ENCODE measurements at regions not wholly inside any gene's neighbourhood (a gene's known extent, or its start where the extent isn't known, plus 50 kb on each side); places are given as distances from the start of the nearest gene placed in this dataset.

- H2AFZ ChIP-seq (replicated peaks; ENCODE audit: low read length, poor library complexity), result peak overlapping the region; percentile 33
- no peak overlapping the region for H2AK5ac ChIP-seq (ENCODE audit: low read depth, low read length)
- no peaks in the 10 kb centered on the region for H3K9me3 ChIP-seq (ENCODE audit: control insufficient read depth, insufficient read depth, low read length)
- H3K79me1 ChIP-seq (ENCODE audit: low read depth in 1 of 2, low read length in 2 of 2), result no peaks in the 10 kb centered on the region
- H3K18ac ChIP-seq (ENCODE audit: low read depth, low read length), result no peak overlapping the region
- no peaks in the 10 kb centered on the region for H3K27me3 ChIP-seq (ENCODE audit: control insufficient read depth, insufficient read depth, low read length)
- TF ChIP-seq FOS (IDR thresholded peaks at IDR 0.05; ENCODE audit: low read depth, low read length), result no peak
- TF ChIP-seq MAFK (IDR thresholded peaks at IDR 0.05; ENCODE audit: low read depth, low read length), result peak; percentile 85
- no peak overlapping the region for H2BK120ac ChIP-seq (ENCODE audit: low read depth, low read length)
- no peak overlapping the region for H2BK20ac ChIP-seq (ENCODE audit: low read depth, low read length)
- in situ Hi-C loops (cut with MboI; ENCODE audit: low sequenced_read_pairs) (no loop called here), intact Hi-C loops (cut with micrococcal nuclease) (no loop called here), dilution Hi-C loops (cut with HindIII; ENCODE audit: low sequenced_read_pairs, unreplicated experiment) (no loop called here)
- peak; percentile 30 for DNase-seq
- H3K9me1 ChIP-seq (ENCODE audit: insufficient read depth, low read length), result no peaks in the 10 kb centered on the region
- no peak overlapping the region for H3K56ac ChIP-seq (ENCODE audit: extremely low read depth, insufficient read depth, low read length)
- peaks cover 2% of the 10 kb centered on the region; the same call in 1 of the 2 replicates for H3K4me1 ChIP-seq (ENCODE audit: control insufficient read depth, insufficient read depth, low read length)
- BruUV-seq (replicated peaks), result no TSS peak
- no peak overlapping the region for H2BK15ac ChIP-seq (ENCODE audit: low read depth, low read length)
- H3K14ac ChIP-seq (replicated peaks; ENCODE audit: low read depth, low read length), result no peak overlapping the region
- H4K5ac ChIP-seq (ENCODE audit: low read depth, low read length), result no peak overlapping the region
- 29% methylated on average over 3 of the region's 6 CpGs; no CpG with 5 or more reads in 1 of the 2 experiments for WGBS, 2 experiments (ENCODE audit: extremely low coverage in 2 of 2, insufficient read length in 1 of 2)
- no peak overlapping the region; the same call in 1 of the 2 replicates for H3K4me2 ChIP-seq (ENCODE audit: low read depth, low read length)
- H4K20me1 ChIP-seq (ENCODE audit: insufficient read depth, low read length), result no peaks in the 10 kb centered on the region
- peak; percentile 81 for ATAC-seq (ENCODE audit: low read depth)
- ChIA-PET CTCF (no interaction called here), POLR2A (ENCODE audit: unreplicated experiment) (no interaction called here)
- no peak overlapping the region for H3K27ac ChIP-seq (ENCODE audit: insufficient read depth, low read length)
- no peaks in the 10 kb centered on the region for H3K36me3 ChIP-seq (ENCODE audit: control insufficient read depth, insufficient read depth, low read length)
- no peak overlapping the region for H3K4me3 ChIP-seq (ENCODE audit: insufficient read depth, low read depth, low read length)
- no peak overlapping the region for H3K23ac ChIP-seq (ENCODE audit: low read depth, low read length)
- H3K9ac ChIP-seq (ENCODE audit: low read depth, low read length), result no peak overlapping the region
- no peak overlapping the region for H4K91ac ChIP-seq (ENCODE audit: insufficient read depth, low read depth, low read length)
- no peak overlapping the region for H4K8ac ChIP-seq (ENCODE audit: low read depth in 2 of 2, low read length in 2 of 2)
- no peak overlapping the region for H3K4ac ChIP-seq (ENCODE audit: low read depth, low read length)
- H2BK5ac ChIP-seq (ENCODE audit: low read depth, low read length, poor library complexity, severe bottlenecking), result no peak overlapping the region
- peak overlapping the region; percentile 39 for H2AK9ac ChIP-seq (replicated peaks; ENCODE audit: low read depth, low read length, poor library complexity)
Observed at GRCh38 chr1:157390651-157391050, 161.7 kb downstream of the FCRL5 start.
